ENCODE measurements at regions not wholly inside any gene's neighbourhood (a gene's known extent, or its start where the extent isn't known, plus 50 kb on each side); places are given as distances from the start of the nearest gene placed in this dataset.

DNA sequence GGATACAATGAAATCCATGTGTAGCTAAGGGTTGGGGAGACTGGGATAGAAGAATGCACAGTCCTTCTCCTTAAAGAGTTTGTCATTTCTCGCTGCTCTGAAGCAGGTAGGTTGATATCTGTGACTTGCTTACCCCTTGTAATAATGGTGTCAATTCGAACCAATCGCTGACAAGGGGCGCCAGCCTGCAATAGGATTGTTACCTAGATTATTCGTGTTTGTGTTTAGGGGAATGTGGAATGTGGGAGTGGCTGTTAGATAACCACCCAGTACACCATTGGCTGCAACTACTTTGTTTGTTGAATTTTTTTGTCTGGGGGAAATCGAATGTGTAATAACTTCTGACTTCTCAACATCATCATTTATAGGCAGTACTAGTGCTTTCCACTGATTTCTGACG, 141.6 kb downstream of the LARP7 start:
- in situ Hi-C loops (cut with MboI; ENCODE audit: low pct_unique_long_range_greater_than_20kb in 2 of 9, low sequenced_read_pairs in 9 of 9, unreplicated experiment in 9 of 9) = no loop called here
- 63 to 100% (median 97%) methylated on average over 1 to 6 of the region's 7 CpGs; no CpG with 5 or more reads in 2 of the 10 experiments for WGBS, 10 experiments
- Histone ChIP-seq H3K4me1 (replicated peaks in 1 of 2) (no peaks in the 10 kb centered on the region), H3K27ac (no peak overlapping the region), H3K4me3 (no peak overlapping the region)
- no peak for ATAC-seq (replicated peaks in 6 of 8)

DNA sequence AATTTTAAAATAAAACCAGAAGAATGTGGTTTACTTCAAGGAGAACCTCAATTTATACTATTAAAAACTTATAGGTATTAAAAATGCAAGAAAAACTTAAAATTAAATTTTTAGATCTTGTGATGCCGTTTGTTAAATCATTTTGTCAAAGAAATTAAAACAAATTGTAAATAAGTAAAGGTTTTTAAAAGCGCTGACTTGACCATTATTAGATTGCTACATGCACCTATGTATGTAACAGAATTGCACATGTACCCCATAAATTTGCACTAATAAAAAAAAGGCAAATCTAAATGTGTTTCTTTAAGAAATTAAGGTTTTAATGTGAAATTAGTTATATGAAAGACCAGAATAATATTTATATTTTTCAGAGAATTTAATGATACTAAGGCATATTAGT, 156.1 kb downstream of the LARP7 start:
- no peak overlapping the region for H3K4me3 ChIP-seq
- in situ Hi-C loops (cut with MboI; ENCODE audit: low pct_unique_long_range_greater_than_20kb in 2 of 9, low sequenced_read_pairs in 9 of 9, unreplicated experiment in 9 of 9) = no loop called here
- no peak for ATAC-seq (replicated peaks in 6 of 8)
- H3K27ac ChIP-seq = no peak overlapping the region
- 34 to 94% (median 70%) methylated on average over 2 of the region's 2 CpGs for WGBS, 10 experiments
- H3K4me1 ChIP-seq (replicated peaks in 1 of 2) = peaks cover 0 to 2% of the 10 kb centered on the region in 2 donors

DNA sequence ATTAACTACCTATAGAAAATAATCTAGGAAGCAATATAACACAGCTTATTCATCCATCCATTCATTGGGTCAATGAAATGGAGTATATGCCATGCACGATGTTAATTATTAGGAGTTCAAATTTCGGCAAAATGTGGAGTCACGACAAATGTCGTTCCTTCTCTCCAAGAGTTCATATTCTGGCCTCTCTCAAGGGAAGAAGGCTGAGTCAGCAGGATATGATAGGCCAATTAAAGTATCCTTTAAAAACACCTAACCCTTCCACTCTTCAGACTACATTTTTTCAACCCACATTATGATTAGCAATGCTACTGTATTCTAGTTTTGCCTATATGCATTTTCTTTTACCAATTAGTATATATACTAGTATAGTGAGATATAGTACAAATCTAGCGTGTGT, 163.1 kb downstream of the LARP7 start:
- Histone ChIP-seq H3K4me1 (replicated peaks in 1 of 2) (peaks cover 0 to 2% of the 10 kb centered on the region in 2 donors), H3K27ac (no peak overlapping the region), H3K4me3 (no peak overlapping the region)
- no peak for ATAC-seq (replicated peaks in 6 of 8)
- in situ Hi-C loops (cut with MboI; ENCODE audit: low pct_unique_long_range_greater_than_20kb in 2 of 9, low sequenced_read_pairs in 9 of 9, unreplicated experiment in 9 of 9) = no loop called here
- WGBS, 10 experiments = 83 to 100% (median 100%) methylated on average over 1 to 5 of the region's 5 CpGs; no CpG with 5 or more reads in 1 of the 10 experiments

DNA sequence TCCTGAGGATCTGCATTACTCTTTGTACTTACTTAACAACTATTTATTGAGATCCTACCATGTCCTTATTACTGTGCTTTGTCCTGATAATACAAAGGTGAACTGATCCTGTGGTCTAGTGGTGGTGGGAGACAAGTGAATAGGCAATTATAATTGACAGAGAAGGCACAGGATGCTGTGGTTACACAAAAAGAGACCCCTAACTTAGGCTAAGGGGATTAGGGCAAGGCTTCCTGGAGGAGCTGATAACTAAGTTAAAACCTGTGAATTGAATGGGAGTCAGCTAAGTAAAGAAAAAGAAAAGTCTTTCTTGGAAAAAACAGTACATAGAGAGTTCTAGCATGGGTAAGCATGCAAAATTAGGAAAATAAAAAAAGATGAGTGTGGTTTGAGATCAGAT, 164.4 kb downstream of the LARP7 start:
- in situ Hi-C loops (cut with MboI; ENCODE audit: low pct_unique_long_range_greater_than_20kb in 2 of 9, low sequenced_read_pairs in 9 of 9, unreplicated experiment in 9 of 9) = no loop called here
- H3K4me1 ChIP-seq (replicated peaks in 1 of 2) = peaks cover 0 to 2% of the 10 kb centered on the region in 2 donors

DNA sequence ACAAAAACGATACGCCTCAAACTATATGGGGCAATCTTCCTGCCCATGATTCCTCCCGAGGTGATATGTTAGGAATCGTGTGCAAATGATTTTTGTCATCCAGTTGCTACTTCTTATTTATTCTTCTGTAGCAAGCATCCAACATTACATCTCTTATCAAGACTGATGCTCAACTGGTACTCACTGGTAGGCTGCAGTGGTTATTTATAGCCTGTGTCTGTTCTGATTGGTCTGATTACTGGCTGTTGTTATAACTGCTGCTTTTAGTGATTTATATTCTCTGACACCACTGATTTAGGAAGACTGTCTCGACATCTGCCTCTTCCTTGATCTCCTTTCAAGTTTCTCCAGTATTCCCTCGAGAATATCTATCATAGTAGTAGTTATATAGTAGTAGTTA, 165.8 kb downstream of the LARP7 start:
- 8 to 91% (median 79%) methylated on average over 2 to 6 of the region's 6 CpGs for WGBS, 10 experiments
- Histone ChIP-seq H3K4me1 (replicated peaks in 1 of 2) (no peaks in the 10 kb centered on the region), H3K27ac (no peak overlapping the region), H3K4me3 (no peak overlapping the region)
- ATAC-seq (replicated peaks in 6 of 8) = peak in 2 of 8 experiments; percentile 45 to 50
- in situ Hi-C loops (cut with MboI; ENCODE audit: low pct_unique_long_range_greater_than_20kb in 2 of 9, low sequenced_read_pairs in 9 of 9, unreplicated experiment in 9 of 9) = no loop called here

More for the DNA sequence above, 164.4 kb downstream of the LARP7 start:
- Histone ChIP-seq H3K27ac (no peak overlapping the region), H3K4me3 (no peak overlapping the region)
- no peak for ATAC-seq (replicated peaks in 6 of 8)

DNA sequence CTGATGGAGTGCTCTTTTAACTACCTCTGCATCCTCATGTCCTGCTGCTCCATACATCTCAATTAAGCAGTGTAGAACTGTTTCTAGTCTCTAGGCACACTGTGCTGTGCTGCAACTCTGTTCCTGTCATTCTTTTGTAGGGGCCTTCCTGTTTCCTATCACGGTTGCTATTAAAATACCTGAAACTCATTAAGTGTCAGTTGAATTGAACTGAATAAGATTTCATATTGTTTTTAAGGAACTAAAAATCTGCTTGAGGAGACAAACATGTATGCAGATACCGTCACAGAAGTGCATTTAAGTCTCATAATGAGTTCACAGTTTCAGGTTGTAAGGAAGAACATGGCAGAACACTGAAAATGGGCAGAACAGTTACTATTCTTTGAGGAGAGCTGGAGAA, 170.1 kb downstream of the LARP7 start:
- Histone ChIP-seq H3K27ac (no peak overlapping the region), H3K4me1 (replicated peaks in 1 of 2) (peaks cover 0 to 3% of the 10 kb centered on the region in 2 donors), H3K4me3 (no peak overlapping the region)
- no peak for ATAC-seq (replicated peaks in 6 of 8)
- in situ Hi-C loops (cut with MboI; ENCODE audit: low pct_unique_long_range_greater_than_20kb in 2 of 9, low sequenced_read_pairs in 9 of 9, unreplicated experiment in 9 of 9) = no loop called here
- WGBS, 10 experiments = 80 to 100% (median 96%) methylated on average over 1 to 2 of the region's 2 CpGs; no CpG with 5 or more reads in 2 of the 10 experiments

DNA sequence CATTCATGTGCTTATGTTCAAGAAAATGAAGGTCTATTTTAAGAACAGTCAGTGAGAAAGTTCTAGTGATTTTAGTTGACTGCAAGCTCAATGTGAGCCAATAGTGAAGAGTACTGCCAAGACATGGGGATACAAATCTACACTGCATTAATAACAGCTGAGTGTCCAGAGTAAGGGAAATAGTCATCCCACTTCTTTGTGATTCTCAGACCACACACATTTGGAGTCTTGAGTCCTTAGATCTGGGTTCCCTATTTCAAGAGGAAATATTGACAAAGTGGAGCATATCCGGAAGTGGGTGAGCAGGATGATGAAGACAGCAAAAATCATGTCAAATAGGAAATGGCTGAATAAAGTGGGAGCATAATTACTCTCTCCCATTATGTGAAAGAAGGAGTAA, 171.1 kb downstream of the LARP7 start:
- in situ Hi-C loops (cut with MboI; ENCODE audit: low pct_unique_long_range_greater_than_20kb in 2 of 9, low sequenced_read_pairs in 9 of 9, unreplicated experiment in 9 of 9) = no loop called here
- Histone ChIP-seq H3K4me1 (replicated peaks in 1 of 2) (peaks cover 0 to 3% of the 10 kb centered on the region in 2 donors), H3K4me3 (no peak overlapping the region), H3K27ac (no peak overlapping the region)
- ATAC-seq (replicated peaks in 6 of 8) = no peak
- WGBS, 10 experiments = 0 to 100% (median 83%) methylated on average over 1 of the region's 1 CpG; no CpG with 5 or more reads in 4 of the 10 experiments

DNA sequence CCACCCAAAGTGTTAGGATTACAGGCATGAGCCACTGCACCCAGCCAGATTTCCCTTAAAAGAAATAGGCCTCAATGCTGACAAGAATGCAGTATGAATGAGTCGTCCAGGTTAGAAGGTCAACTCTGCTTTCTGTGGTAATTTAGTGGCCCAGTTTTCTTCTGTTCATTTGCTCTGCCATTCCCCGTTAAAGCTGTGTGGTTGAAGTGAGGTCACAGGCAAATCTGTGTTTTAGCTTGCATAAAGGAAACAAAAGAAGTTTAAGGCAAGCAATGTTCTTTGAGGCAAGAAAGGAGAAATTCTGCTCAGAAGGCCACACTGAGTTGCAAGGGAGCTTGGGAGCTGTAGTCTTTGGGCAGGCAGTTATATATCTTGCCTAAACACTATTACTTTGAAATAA, 176.8 kb downstream of the LARP7 start:
- H3K4me3 ChIP-seq = no peak overlapping the region
- no peak overlapping the region for H3K27ac ChIP-seq
- ATAC-seq (replicated peaks in 6 of 8) = no peak
- peaks cover 7 to 8% of the 10 kb centered on the region in 2 donors for H3K4me1 ChIP-seq (replicated peaks in 1 of 2)
- in situ Hi-C loops (cut with MboI; ENCODE audit: low pct_unique_long_range_greater_than_20kb in 2 of 9, low sequenced_read_pairs in 9 of 9, unreplicated experiment in 9 of 9) = no loop called here
- WGBS, 10 experiments = 0 to 42% (median 14%) methylated on average over 1 to 2 of the region's 2 CpGs; no CpG with 5 or more reads in 1 of the 10 experiments

DNA sequence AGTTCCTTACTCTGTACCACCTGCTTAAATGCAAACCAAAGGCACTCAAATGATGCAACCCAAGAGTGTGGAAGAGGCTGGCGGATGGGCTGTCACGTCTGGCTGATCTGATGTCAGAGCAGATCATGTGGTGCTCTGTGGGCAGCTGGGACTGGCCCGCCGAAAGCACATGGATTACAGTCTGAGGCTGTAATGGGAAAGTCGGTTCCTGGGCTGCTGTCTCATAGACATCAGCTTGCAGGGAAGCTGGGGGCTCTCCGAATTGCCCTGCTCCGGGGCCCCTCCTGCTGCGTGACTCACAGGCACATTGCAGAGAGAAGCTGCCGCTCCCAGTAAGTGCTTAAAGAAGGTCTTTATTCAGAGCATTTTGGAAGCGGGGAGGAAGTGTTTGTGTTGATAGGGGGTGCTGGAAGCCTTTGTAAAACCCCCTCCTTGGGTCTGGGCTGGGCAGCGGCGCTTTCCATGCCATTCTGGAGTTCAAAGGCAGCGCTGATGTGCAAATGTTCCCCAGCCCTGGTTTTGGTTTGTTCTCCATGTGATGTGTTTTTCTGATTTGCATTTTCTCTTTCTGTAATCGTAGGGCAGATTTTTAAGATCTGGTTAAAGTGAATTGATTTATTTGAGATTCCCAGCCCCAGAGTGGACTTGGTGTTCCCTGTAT, 181.1 kb downstream of the LARP7 start:
- Histone ChIP-seq H3K4me1 (replicated peaks in 1 of 2) (peaks cover 20 to 21% of the 10 kb centered on the region in 2 donors), H3K4me3 (peak overlapping the region; percentile 42 to 55 (median 53)), H3K27ac (peak overlapping the region; percentile 74 to 89)
- ATAC-seq (replicated peaks in 6 of 8) = peak; percentile 95 to 99 (median 98)
- in situ Hi-C loops (cut with MboI; ENCODE audit: low pct_unique_long_range_greater_than_20kb in 2 of 9, low sequenced_read_pairs in 9 of 9, unreplicated experiment in 9 of 9) = no loop called here
- WGBS, 10 experiments = 0 to 2% (median 0%) methylated on average over 1 to 12 of the region's 14 CpGs; no CpG with 5 or more reads in 2 of the 10 experiments

DNA sequence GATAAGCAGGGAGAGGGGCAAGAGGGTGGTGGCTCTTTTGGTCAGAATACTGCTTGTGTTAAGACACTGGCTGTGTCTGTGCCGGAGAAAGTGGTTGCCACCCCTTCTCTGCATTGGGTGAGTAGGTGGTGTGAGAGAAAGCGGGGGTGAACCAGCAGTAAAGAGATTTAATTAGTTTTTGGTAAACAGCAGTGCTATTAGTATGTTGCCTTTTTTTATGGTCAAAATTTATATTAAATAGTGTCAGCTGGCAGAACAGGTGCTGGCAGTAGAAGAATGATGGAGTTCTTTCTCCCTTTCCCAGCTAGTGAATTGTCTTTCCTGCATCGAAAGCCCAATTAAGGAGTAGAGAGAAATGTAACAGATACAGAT, 181.6 kb downstream of the LARP7 start:
- H3K4me3 ChIP-seq = peak overlapping the region; percentile 42 to 55 (median 53)
- in situ Hi-C loops (cut with MboI; ENCODE audit: low pct_unique_long_range_greater_than_20kb in 2 of 9, low sequenced_read_pairs in 9 of 9, unreplicated experiment in 9 of 9) = no loop called here
- peaks cover 20 to 21% of the 10 kb centered on the region in 2 donors for H3K4me1 ChIP-seq (replicated peaks in 1 of 2)
- 0 to 50% (median 19%) methylated on average over 1 to 3 of the region's 3 CpGs; no CpG with 5 or more reads in 1 of the 10 experiments for WGBS, 10 experiments
- peak overlapping the region; percentile 74 to 89 for H3K27ac ChIP-seq
- ATAC-seq (replicated peaks in 6 of 8) = peak; percentile 30 to 46 (median 34)

DNA sequence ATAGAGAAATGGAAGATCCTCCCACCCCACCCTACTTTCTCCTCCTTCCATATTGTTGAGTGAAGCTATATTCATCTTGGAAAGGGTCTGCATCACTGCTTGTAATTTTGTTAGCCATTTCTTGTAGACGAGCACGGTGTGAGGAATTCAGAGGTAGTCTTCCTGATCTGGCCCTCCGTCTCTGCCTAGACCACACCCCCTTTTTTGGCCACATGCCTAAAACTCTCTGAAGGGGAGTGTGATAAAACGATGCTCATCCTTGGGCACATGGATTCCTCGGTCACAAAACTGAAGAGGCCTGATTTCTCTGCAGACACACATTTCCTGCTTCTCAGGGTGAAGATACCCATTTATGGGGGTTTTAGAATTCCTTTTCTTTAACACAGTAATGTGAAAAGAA, 182.8 kb downstream of the LARP7 start:
- peaks cover 15 to 19% of the 10 kb centered on the region in 2 donors for H3K4me1 ChIP-seq (replicated peaks in 1 of 2)
- WGBS, 10 experiments = 19 to 83% (median 67%) methylated on average over 2 to 5 of the region's 5 CpGs; no CpG with 5 or more reads in 3 of the 10 experiments
- peak overlapping the region; percentile 42 to 55 (median 53) for H3K4me3 ChIP-seq
- H3K27ac ChIP-seq = peak overlapping the region in 1 of 2 donors; percentile 37
- ATAC-seq (replicated peaks in 6 of 8) = no peak
- in situ Hi-C loops (cut with MboI; ENCODE audit: low pct_unique_long_range_greater_than_20kb in 2 of 9, low sequenced_read_pairs in 9 of 9, unreplicated experiment in 9 of 9) = no loop called here

DNA sequence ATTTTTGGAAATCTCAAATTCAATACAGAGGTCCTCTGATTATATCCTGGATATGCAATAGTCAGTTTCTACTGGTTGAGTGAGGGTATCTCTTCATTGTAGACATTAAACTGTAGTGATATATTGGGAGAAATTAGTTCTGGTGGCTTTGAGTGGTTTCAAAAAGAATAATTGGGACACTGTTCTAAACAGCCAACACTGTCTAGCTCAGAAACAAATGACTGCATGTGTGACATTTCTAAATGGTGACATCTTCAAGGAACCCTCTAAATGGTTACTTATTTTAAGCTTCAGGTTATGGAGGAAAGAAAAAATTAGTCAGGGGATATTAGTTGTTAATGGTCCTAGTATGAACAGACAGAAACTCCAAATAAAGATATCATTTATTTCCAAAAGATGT, 186.2 kb downstream of the LARP7 start:
- Histone ChIP-seq H3K27ac (no peak overlapping the region), H3K4me1 (replicated peaks in 1 of 2) (peaks cover 13 to 14% of the 10 kb centered on the region in 2 donors), H3K4me3 (no peak overlapping the region)
- in situ Hi-C loops (cut with MboI; ENCODE audit: low pct_unique_long_range_greater_than_20kb in 2 of 9, low sequenced_read_pairs in 9 of 9, unreplicated experiment in 9 of 9) = no loop called here
- ATAC-seq (replicated peaks in 6 of 8) = no peak

DNA sequence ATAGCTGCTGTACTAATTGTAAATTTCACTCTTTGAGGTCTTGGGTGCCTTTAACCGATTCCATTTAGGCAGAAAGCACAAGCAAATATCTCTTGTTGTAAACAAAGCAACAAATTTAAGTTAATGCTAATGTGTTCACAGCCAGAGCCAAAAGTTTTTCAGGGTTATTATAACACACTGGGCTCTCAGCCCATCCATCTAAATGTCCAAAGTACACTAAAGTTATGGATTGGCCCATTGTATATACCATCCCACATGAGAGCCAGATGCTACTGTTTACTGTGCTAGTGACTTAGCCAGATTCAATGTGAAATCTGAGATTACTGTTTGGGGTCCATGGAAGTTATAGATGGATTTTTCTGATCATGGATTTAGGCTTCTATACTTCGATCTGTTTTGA, 186.7 kb downstream of the LARP7 start:
- ATAC-seq (replicated peaks in 6 of 8) = peak in 3 of 8 experiments; percentile 30 to 79 (median 55)
- WGBS, 10 experiments = 36 to 100% (median 76%) methylated on average over 1 to 2 of the region's 2 CpGs
- Histone ChIP-seq H3K4me1 (replicated peaks in 1 of 2) (peaks cover 13 to 14% of the 10 kb centered on the region in 2 donors), H3K4me3 (no peak overlapping the region), H3K27ac (no peak overlapping the region)
- in situ Hi-C loops (cut with MboI; ENCODE audit: low pct_unique_long_range_greater_than_20kb in 2 of 9, low sequenced_read_pairs in 9 of 9, unreplicated experiment in 9 of 9) = no loop called here

DNA sequence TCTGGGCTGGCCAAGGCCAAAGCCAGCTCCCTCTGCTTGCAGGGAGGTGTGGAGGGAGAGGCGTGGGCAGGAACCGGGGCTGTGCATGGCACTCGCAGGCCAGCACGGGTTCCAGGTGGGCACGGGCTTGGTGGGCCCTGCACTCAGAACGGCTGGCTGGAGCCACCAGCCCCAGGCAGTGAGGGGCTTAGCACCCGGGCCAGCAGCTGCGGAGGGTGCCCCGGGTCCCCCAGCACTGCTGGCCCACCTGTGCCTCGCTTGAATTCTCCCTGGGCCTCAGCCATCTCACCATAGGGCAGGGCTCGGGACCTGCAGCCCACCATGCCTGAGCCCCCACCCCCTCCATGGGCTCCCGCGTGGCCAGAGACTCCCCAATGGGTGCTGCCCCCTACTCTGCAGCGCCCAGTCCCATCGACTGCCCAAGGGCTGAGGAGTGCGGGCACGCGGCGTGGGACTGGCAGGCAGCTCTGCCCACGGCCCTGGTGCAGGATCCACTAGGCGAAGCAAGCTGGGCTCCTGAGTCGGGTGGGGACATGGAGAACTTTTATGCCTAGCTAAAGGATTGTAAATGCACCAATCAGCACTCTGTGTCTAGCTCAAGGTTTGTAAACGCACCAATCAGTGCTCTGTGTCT, 193.9 kb downstream of the LARP7 start:
- Histone ChIP-seq H3K4me1 (replicated peaks in 1 of 2) (no peaks in the 10 kb centered on the region), H3K27ac (no peak overlapping the region), H3K4me3 (no peak overlapping the region)
- no peak for ATAC-seq (replicated peaks in 6 of 8)
- 40 to 87% methylated on average over 3 of the region's 23 CpGs; no CpG with 5 or more reads in 8 of the 10 experiments for WGBS, 10 experiments
- in situ Hi-C loops (cut with MboI; ENCODE audit: low pct_unique_long_range_greater_than_20kb in 2 of 9, low sequenced_read_pairs in 9 of 9, unreplicated experiment in 9 of 9) = no loop called here

Measured in motor neuron (in vitro differentiated cells).